H9 (cell line): ENCODE measurements at regions not wholly inside any gene's neighbourhood (a gene's known extent, or its start where the extent isn't known, plus 50 kb on each side); places are given as distances from the start of the nearest gene placed in this dataset.

Source experiments
- DNase-seq: peaks from one replicate; pipeline ENCODE4 v3.0.0-alpha.2; 2017
- H2AFZ ChIP-seq: one replicate; pipeline ENCODE4 v1.6.1; 2013; ENCODE audit warnings: mild to moderate bottlenecking, low read length, control low read depth, moderate library complexity
- H2AK5ac ChIP-seq: 2 replicates; pipeline ENCODE4 v1.6.1; 2013; ENCODE audit warnings: low read length, control low read depth, mixed read lengths; ENCODE audit not compliant: insufficient read length
- H2BK120ac ChIP-seq: one replicate; pipeline ENCODE4 v1.6.1; 2013; ENCODE audit warnings: low read depth, mild to moderate bottlenecking, low read length, control low read depth, inconsistent platforms; ENCODE audit not compliant: poor library complexity, severe bottlenecking
- H2BK12ac ChIP-seq: 2 replicates; pipeline ENCODE4 v1.6.1; 2013; ENCODE audit warnings: low read length, control low read depth, mixed read lengths, low read depth; ENCODE audit not compliant: insufficient read length
- H2BK15ac ChIP-seq: 2 replicates; pipeline ENCODE4 v1.6.1; 2013; ENCODE audit warnings: low read depth, low read length, control low read depth
- H2BK20ac ChIP-seq: one replicate; pipeline ENCODE4 v1.6.1; 2013; ENCODE audit warnings: low read depth, mild to moderate bottlenecking, low read length, control low read depth, inconsistent platforms; ENCODE audit not compliant: poor library complexity, severe bottlenecking
- H2BK5ac ChIP-seq: 2 replicates; pipeline ENCODE4 v1.6.1; 2013; ENCODE audit warnings: low read length, control low read depth, mixed read lengths; ENCODE audit not compliant: insufficient read length
- H3K14ac ChIP-seq: 2 replicates; pipeline ENCODE4 v1.6.1; 2013; ENCODE audit warnings: low read length, control low read depth; ENCODE audit not compliant: insufficient read depth
- H3K18ac ChIP-seq: 2 replicates; pipeline ENCODE4 v1.6.1; 2013; ENCODE audit warnings: low read depth, mild to moderate bottlenecking, mixed read lengths, low read length, control low read depth; ENCODE audit not compliant: insufficient read length
- H3K23ac ChIP-seq: 2 replicates; pipeline ENCODE4 v1.6.1; 2013; ENCODE audit warnings: low read length, control low read depth, mixed read lengths, low read depth; ENCODE audit not compliant: insufficient read length
- H3K23me2 ChIP-seq: 2 replicates; pipeline ENCODE4 v1.6.1; 2013; ENCODE audit warnings: low read depth, mild to moderate bottlenecking, mixed read lengths, low read length, control low read depth; ENCODE audit not compliant: insufficient read length, poor library complexity, severe bottlenecking
- H3K27ac ChIP-seq: 2 replicates; pipeline ENCODE4 v1.5.1; 2013; ENCODE audit warnings: low read length, control low read depth, mixed read lengths, low read depth; ENCODE audit not compliant: insufficient read length
- H3K27me3 ChIP-seq: 2 replicates; pipeline ENCODE4 v1.6.1; 2013; ENCODE audit warnings: low read length, control low read depth, inconsistent platforms; ENCODE audit not compliant: insufficient read depth
- H3K4ac ChIP-seq: 2 replicates; pipeline ENCODE4 v1.6.1; 2013; ENCODE audit warnings: low read depth, mild to moderate bottlenecking, control low read depth, inconsistent platforms, low read length, moderate library complexity
- H3K4me1 ChIP-seq: 2 replicates; pipeline ENCODE4 v1.6.1; 2013; ENCODE audit warnings: low read length, control low read depth, inconsistent platforms; ENCODE audit not compliant: insufficient read depth
- H3K4me2 ChIP-seq: 2 replicates; pipeline ENCODE4 v1.6.1; 2013; ENCODE audit warnings: low read length, control low read depth, mixed read lengths; ENCODE audit not compliant: insufficient read length, insufficient read depth
- H3K56ac ChIP-seq: 2 replicates; pipeline ENCODE4 v1.6.1; 2013; ENCODE audit warnings: low read depth, mild to moderate bottlenecking, mixed read lengths, low read length, control low read depth; ENCODE audit not compliant: insufficient read length
- H3K79me1 ChIP-seq: 2 replicates; pipeline ENCODE4 v1.6.1; 2013; ENCODE audit warnings: low read depth, mild to moderate bottlenecking, moderate library complexity, low read length, control low read depth, inconsistent platforms; ENCODE audit not compliant: insufficient read depth, poor library complexity, severe bottlenecking
- H3K79me2 ChIP-seq: 2 replicates; pipeline ENCODE4 v1.6.1; 2013; ENCODE audit warnings: low read length, control low read depth, inconsistent platforms; ENCODE audit not compliant: insufficient read depth
- H3K9ac ChIP-seq: 2 replicates; pipeline ENCODE4 v1.6.1; 2013; ENCODE audit warnings: low read length, control low read depth, mixed read lengths; ENCODE audit not compliant: insufficient read length; ENCODE audit errors: extremely low read depth
- H3K9me3 ChIP-seq: one replicate; pipeline ENCODE4 v1.6.1; 2013; ENCODE audit warnings: low read depth, low read length, inconsistent platforms; ENCODE audit not compliant: control insufficient read depth
- H3T11ph ChIP-seq: one replicate; pipeline ENCODE4 v1.6.1; 2013; ENCODE audit warnings: mild to moderate bottlenecking, low read length, control low read depth, inconsistent platforms
- H4K20me1 ChIP-seq: one replicate; pipeline ENCODE4 v1.6.1; 2013; ENCODE audit not compliant: control insufficient read depth, insufficient read length, insufficient read depth
- H4K5ac ChIP-seq: 2 replicates; pipeline ENCODE4 v1.6.1; 2013; ENCODE audit warnings: low read depth, mild to moderate bottlenecking, mixed read lengths, low read length, control low read depth; ENCODE audit not compliant: insufficient read length
- H4K8ac ChIP-seq: replicated peaks from 2 replicates; pipeline ENCODE4 v1.6.1; 2013; ENCODE audit warnings: low read length, control low read depth, mixed read lengths, low read depth; ENCODE audit not compliant: insufficient read length
- H4K91ac ChIP-seq: 2 replicates; pipeline ENCODE4 v1.6.1; 2013; ENCODE audit warnings: low read depth, mild to moderate bottlenecking, moderate library complexity, mixed read lengths, low read length, control low read depth; ENCODE audit not compliant: insufficient read length
- H3K27ac Mint-ChIP-seq, 3 experiments: 2 replicates in 2 of 3; 3 replicates in 1 of 3; pipeline ENCODE4 v1.8.0; 2020 to 2021; ENCODE audit warnings: mixed read lengths in 3 of 3, mild to moderate bottlenecking in 1 of 3, moderate library complexity in 1 of 3
- H3K27me3 Mint-ChIP-seq: 2 replicates; pipeline ENCODE4 v1.8.0; 2021; ENCODE audit warnings: low read depth, mild to moderate bottlenecking, moderate library complexity, mixed read lengths
- H3K36me3 Mint-ChIP-seq, 3 experiments: 2 replicates in 2 of 3; 3 replicates in 1 of 3; pipeline ENCODE4 v1.8.0; 2020 to 2021; ENCODE audit warnings: low read depth in 3 of 3, mixed read lengths in 3 of 3; ENCODE audit not compliant: insufficient read depth in 1 of 3
- H3K4me1 Mint-ChIP-seq, 2 experiments: 2 replicates each; pipeline ENCODE4 v1.8.0; 2020; ENCODE audit warnings: mixed read lengths in 2 of 2
- H3K4me3 Mint-ChIP-seq, 2 experiments: 2 replicates in 1 of 2; 3 replicates in 1 of 2; pipeline ENCODE4 v1.8.0; 2020 to 2021; ENCODE audit warnings: mild to moderate bottlenecking in 2 of 2, mixed read lengths in 2 of 2, moderate library complexity in 1 of 2
- H3K9me3 Mint-ChIP-seq, 2 experiments: 2 replicates in 1 of 2; 3 replicates in 1 of 2; pipeline ENCODE4 v1.8.0; 2020; ENCODE audit warnings: mild to moderate bottlenecking in 2 of 2, mixed read lengths in 2 of 2, moderate library complexity in 1 of 2
- CTCF ChIP-seq: fragments of 200-600 bp; sonication (generic); conservative IDR thresholded peaks from 3 replicates; pipeline ENCODE4 v1.8.0; 2021; ENCODE audit warnings: antibody characterized with exemption, mild to moderate bottlenecking
- WGBS: extraction: QIAGEN DNeasy Blood & Tissue Kit; methylation state at CpG from one replicate; pipeline ENCODE4 v1.1.7; 2013; ENCODE audit warnings: missing lambda C conversion rate, low lambda C conversion rate, mixed read lengths; ENCODE audit not compliant: insufficient read length; ENCODE audit errors: extremely low coverage; 5-methylcytosine and 5-hydroxymethylcytosine counted together

GRCh38 chr2:116074161-116074560, 1631.7 kb downstream of the DPP10 start:
- Histone ChIP-seq H3K23me2 (no peaks in the 10 kb centered on the region), H3K9ac (no peak overlapping the region), H2BK5ac (no peak overlapping the region), H2BK120ac (no peak overlapping the region), H4K20me1 (no peaks in the 10 kb centered on the region), H2BK15ac (no peak overlapping the region), H3K9me3 (no peaks in the 10 kb centered on the region), H4K8ac (no peak overlapping the region), H3K79me1 (no peaks in the 10 kb centered on the region), H3K56ac (no peak overlapping the region), H2AK5ac (no peak overlapping the region), H3K4me1 (no peaks in the 10 kb centered on the region), H3K4me2 (no peak overlapping the region), H3K18ac (no peak overlapping the region), H3K4ac (no peak overlapping the region), H3K14ac (no peak overlapping the region), H3K27ac (no peak overlapping the region), H4K5ac (no peak overlapping the region), H2AFZ (no peak overlapping the region), H2BK20ac (no peak overlapping the region), H3T11ph (no peak overlapping the region), H2BK12ac (no peak overlapping the region), H3K27me3 (no peaks in the 10 kb centered on the region), H3K79me2 (no peaks in the 10 kb centered on the region), H3K23ac (no peak overlapping the region), H4K91ac (no peak overlapping the region)
- DNase-seq, result no peak
- H3K36me3 Mint-ChIP-seq, result no peaks in the 10 kb centered on the region; a peak in 1 of 7 replicates
- H3K4me1 Mint-ChIP-seq, result no peaks in the 10 kb centered on the region
- no peak for TF ChIP-seq CTCF
- H3K9me3 Mint-ChIP-seq, result peaks cover 2 to 3% of the 10 kb centered on the region in 2 experiments; a peak in 3 of 5 replicates
- H3K27ac Mint-ChIP-seq, result no peak overlapping the region
- H3K4me3 Mint-ChIP-seq, result no peak overlapping the region
- no CpG with 5 or more reads among the region's 4 CpGs for WGBS
- no peaks in the 10 kb centered on the region for H3K27me3 Mint-ChIP-seq
